ENCODE measurements at regions not wholly inside any gene's neighbourhood (a gene's known extent, or its start where the extent isn't known, plus 50 kb on each side); places are given as distances from the start of the nearest gene placed in this dataset.

DNA sequence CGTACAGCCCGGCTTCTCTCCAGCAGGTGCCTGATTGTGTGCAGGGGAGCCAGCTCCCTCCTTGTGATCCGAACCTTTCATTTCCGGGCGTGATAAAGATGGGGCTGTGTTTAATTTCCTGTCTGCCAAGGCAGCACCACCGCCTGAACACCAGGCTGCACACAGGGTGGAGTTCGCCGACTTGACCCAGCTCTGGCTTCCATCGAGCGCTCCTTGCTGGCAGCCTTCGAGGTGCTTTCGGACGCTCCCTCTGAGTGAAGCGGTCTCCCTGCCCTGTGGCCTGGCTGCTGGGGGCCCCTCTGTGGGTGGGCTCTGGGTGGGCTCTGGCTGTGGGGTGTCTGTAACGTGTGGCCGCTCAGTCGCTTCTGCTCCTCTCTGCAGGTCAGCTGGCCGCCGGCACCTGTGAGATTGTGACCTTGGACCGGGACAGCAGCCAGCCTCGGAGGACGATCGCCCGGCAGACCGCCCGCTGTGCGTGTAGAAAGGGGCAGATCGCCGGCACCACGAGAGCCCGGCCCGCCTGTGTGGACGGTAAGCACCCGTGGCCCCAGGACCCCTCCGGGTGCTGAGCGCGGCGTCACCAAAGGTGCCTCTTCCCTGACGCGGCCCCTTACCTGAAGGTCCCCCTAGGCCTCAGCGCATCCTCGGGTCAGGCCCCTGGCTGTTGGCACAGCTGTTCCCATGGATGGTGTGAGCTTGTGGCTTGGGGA is 1181.3 kb downstream of the BRD1 start:
- no peak for DNase-seq (ENCODE audit: low read depth in 3 of 3)

GRCh38 chr22:48645766-48646165 is 1181.9 kb downstream of the BRD1 start:
- DNase-seq (ENCODE audit: low read depth in 3 of 3), result no peak

GRCh38 chr22:48644997-48645396 is 1182.7 kb downstream of the BRD1 start:
- no peak for DNase-seq (ENCODE audit: low read depth in 3 of 3)

DNA sequence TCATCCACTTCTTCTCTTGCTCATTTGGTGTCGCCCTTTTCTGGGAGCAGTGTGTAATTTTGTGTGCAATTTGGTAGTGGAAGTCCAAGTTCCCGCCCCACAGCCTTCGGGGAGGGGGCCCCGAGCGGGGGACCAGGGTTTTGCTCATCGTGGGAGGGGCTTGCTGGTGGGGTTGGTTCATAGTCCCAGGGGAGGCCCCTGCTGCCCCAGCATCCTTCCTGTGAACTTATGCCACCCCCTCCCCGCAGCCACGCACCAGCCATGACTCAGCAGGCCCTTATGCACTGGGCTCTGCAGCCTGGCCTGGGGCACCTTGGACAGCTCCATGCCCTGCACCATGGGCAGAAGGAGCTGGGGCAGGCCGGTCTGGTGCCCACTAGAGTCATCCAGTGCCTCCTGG is 1183.6 kb downstream of the BRD1 start:
- DNase-seq (ENCODE audit: low read depth in 3 of 3), result no peak

- no peak for DNase-seq (ENCODE audit: low read depth in 3 of 3)
Measured at GRCh38 chr22:48643066-48643731, 1184.5 kb downstream of the BRD1 start.

- DNase-seq (ENCODE audit: low read depth in 3 of 3), result no peak
Measured at GRCh38 chr22:48642550-48642949, 1185.1 kb downstream of the BRD1 start.

DNA sequence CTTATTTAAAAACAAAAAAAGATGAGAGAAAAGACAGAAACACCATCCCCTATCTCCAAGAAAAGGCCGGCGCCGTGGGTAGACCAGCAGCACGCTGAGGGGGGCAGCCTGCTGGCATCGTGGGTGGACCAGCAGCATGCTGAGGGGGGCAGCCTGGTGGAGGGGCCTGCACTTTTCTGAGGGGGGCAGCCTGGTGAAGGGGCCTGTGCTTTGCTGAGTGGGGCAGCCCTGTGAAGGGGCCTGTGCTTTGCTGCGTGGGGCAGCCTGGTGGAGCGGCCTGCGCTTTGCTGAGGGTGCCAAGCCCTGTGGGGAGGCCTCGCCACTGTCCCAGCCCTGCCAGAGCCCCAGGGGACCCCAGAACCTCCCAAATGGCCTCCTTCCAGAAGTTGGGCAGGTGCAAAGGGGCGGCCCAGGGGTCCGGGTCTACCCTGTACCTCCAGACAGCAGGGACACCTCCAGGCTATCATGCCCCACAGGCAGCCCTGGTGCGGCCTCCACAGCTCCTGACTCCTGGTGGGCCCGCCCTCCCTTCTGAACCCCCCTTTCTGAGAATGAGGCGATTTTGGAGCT is 1185.7 kb downstream of the BRD1 start:
- DNase-seq (ENCODE audit: low read depth in 3 of 3), result no peak

DNA sequence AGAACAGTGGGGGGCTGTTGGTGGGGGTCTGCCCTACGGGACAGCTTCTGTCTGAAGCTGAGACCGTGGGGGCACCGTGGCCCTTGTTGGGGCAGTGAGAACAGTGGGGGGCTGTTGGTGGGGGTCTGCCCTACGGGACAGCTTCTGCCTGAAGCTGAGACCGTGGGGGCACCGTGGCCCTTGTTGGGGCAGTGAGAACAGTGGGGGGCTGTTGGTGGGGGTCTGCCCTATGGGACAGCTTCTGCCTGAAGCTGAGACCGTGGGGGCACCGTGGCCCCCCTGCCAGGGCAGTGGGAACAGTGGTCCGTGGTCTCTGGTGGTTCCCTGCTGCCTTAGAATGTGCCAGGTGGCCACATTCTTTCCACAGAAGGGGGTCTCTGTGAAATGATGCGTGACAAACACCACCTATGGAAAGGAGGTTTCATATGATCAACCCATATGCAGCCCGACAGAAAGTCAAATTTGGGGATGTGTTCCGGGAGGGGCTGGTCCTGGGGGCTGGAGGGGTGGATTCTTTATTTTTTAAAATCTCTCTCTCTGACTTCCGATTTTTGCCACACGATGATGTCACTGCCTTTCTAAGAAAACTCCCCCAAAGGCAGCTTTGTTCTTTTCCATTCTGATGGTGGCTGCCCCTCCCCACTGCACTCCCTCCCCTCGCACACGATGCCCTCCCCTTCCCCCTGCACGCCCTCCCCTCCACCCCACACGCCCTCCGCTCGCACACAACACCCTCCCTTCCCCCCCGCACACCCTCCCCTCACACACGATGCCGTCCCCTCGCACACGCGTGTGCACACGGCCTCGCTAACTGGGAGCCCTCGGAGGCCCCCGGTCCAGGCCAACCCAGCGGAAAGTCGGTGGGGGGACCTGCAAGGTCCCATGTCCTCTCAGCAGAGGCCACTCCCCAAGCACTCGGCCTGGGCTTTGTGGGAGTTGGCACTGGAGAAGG is 1186.5 kb downstream of the BRD1 start:
- no peak for DNase-seq (ENCODE audit: low read depth in 3 of 3)

DNA sequence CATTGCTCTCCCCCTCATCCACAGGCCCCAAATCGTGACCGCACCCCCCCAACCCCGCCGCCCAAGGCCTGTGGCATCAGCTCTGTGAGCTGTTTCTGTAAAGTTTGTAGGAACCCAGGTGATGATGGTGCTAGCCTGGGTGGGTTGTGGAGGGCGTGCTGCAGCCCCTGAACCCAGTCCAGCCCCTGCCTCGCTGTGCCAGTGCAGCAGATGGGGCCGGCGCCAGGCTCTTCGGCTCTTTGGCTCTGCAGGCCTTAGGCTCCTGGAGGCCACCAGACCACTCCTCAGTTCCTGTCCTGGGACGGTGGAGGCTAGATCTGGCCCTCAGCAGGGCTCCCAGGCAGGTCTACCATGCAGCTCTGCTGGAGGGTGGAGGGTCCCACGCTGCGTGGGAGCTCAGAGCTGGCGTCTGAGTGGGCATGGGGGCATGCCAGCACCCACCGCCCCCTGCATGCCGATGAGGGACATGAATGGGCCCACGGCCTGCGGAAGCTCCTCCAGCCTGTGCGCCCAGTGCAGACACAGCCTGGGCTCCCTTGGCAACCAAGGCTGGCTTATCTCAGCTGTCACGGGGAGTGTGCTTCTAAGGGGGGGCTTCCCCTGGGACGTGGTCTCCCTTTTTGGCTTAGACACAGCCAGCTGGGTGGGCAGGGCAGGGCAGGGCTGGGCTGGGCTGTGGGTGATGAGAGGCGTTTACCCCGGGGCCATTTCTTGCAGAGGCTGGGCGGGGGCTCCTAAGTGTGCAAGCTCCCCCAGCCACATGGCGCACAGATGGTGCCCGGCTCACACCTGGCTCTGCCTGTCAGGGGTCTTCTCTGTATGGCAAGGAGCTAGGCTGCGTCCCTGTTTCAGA is 1187.6 kb downstream of the BRD1 start:
- DNase-seq (ENCODE audit: low read depth in 3 of 3), result no peak

GRCh38 chr22:48639021-48639795 is 1188.5 kb downstream of the BRD1 start:
- DNase-seq (ENCODE audit: low read depth in 3 of 3), result no peak

GRCh38 chr22:48637231-48637630 is 1190.4 kb downstream of the BRD1 start:
- no peak for DNase-seq (ENCODE audit: low read depth in 3 of 3)

DNA sequence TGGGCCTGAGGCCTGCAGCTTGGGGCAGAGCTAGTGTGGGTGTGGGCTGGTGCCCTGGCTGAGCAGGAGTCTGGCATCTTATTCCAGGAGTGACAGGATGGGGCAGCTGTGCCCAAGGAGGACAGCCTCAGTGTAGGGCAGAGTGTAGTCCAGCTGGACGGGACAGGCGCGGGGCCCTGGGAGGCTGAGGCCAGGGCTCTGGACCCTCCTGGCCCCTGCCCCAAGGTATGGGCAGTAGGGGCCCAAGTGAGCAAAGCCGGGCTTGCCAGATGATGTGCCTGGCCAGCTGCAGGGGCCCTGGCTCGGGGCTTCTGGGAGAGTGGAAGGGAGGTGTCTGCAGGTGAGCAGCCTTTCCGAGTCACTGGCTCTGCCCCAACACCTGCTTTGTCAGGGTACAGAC is 1190.9 kb downstream of the BRD1 start:
- no peak for DNase-seq (ENCODE audit: low read depth in 3 of 3)

DNA sequence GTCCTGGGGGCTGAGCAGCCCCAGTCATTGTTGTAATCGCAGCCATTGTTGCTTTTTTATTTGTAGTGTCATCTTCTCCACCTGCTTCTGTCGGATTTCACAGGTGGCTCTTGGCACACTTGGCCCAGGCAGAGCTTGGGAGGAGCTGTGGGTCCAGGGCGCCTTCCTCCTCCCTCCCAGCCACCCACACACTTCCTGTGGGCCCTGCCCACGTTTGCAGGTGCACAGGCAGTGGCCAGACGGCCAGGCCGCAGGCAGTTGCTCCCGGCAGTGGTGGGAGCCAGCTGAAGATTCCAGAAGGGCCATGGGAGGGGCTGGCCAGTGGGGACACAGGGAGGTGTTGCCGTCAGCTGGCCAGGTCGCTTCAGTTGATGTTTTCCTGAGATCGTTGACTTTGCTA is 1191.9 kb downstream of the BRD1 start:
- DNase-seq (ENCODE audit: low read depth in 3 of 3), result no peak

DNA sequence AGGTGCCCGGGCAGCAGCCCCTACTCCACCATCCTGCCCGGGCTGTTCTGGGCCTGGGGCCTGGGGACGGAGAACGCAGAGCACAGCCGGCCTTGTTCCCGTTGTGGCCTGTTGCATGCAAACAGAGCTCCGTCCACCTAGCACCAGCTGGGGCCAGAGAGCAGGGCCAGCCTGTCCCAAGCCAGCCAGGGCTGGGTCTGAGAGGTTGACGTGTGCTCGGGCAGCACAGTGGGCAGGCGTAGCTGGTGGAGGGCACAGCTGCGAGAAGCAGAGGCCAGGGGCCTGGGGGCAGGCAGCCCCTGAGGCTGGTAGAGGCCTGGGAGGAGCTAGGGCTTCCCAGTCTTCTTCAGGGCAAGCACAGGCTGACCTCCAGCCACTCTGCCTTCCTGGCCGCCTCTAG is 1192.6 kb downstream of the BRD1 start:
- DNase-seq (ENCODE audit: low read depth in 3 of 3), result no peak

DNA sequence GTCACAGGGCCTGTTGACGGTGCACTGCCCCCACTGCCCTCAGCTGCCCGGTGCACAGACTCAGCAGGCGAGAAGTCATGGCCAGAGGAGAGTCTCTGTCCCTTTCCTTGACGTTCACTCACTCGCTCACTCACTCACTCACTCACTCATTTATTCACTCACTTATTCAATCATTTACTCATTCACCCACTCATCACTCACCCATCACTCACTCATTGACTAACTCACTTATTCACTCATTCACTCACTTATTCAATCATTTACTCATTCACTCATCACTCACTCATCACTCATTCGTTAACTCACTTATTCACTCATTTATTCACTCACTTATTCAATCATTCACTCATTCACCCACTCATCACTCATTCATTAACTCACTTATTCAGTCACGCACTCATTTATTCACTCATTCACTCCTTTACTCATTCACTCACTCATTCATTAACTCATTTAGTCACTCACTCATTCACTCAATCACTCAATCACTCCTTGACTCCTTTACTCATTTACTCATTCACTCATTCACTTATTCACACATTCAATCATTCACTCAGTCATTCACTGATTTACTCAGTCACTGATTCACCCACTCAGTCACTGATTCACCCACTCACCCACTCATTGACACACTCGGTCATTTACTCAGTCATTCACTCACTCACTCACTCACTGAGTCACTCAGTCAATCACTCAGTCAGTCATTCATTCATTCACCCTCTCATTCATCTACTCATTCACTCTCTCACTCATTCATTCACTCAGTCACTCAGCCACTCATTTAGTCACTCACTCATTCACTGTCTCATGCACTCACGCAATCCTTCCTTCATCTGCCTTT is 1193.5 kb downstream of the BRD1 start:
- no peak for DNase-seq (ENCODE audit: low read depth in 3 of 3)

- no peak for DNase-seq (ENCODE audit: low read depth in 3 of 3)
Measured at GRCh38 chr22:48632646-48633246, 1194.9 kb downstream of the BRD1 start.

- DNase-seq (ENCODE audit: low read depth in 3 of 3), result no peak
Measured at GRCh38 chr22:48631288-48631863, 1196.3 kb downstream of the BRD1 start.

GRCh38 chr22:48630848-48631247 is 1196.8 kb downstream of the BRD1 start:
- DNase-seq (ENCODE audit: low read depth in 3 of 3), result no peak

DNA sequence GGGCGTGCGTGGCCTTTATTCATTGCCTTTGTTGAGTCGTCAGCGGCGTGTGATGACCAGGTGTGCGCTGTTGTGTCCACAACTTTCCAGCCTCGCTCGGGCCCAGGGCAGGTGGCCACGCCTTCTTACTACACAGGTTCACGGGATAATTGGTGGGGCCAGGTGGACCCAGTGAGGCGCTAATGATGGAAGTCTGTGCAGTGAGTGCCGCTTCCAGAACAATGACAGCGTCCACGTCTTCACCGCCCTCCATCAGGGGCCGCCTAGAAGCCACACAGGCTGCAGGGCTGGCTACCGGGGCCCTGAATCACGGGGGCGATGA is 1197.3 kb downstream of the BRD1 start:
- no peak for DNase-seq (ENCODE audit: low read depth in 3 of 3)
